NCI-H1105 (cell line): ENCODE measurements at regions not wholly inside any gene's neighbourhood (a gene's known extent, or its start where the extent isn't known, plus 50 kb on each side); places are given as distances from the start of the nearest gene placed in this dataset.
"Not testable (repeated sequence)": the region's sequence is repeated elsewhere in the genome, so short reads cannot be mapped to it uniquely, and the experiment has no call there.

Experiments used
- DNase-seq: peaks from one replicate; lab custom pipeline; 2025; lab: John Stamatoyannopoulos, UW

DNA sequence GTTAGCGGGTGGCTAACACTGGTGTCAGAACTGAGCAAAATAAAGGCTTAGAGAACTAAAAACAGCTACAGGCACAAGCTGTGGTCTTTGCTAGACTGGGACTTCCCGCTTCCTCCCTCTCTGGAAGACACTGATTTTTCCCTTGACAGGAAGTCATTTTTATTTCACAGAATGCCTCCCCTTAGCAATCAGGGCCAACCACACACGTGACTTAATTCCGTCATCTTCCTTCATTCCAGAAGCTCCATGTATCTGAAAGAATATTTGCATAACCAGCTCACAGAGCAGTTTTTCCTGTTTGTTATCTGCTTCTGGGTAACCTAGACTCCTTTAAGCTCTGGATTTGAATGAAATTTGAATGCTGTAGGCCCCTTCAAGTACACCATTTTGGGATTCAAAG is 327.5 kb upstream of the FRG1 start:
- DNase-seq = no peak

DNA sequence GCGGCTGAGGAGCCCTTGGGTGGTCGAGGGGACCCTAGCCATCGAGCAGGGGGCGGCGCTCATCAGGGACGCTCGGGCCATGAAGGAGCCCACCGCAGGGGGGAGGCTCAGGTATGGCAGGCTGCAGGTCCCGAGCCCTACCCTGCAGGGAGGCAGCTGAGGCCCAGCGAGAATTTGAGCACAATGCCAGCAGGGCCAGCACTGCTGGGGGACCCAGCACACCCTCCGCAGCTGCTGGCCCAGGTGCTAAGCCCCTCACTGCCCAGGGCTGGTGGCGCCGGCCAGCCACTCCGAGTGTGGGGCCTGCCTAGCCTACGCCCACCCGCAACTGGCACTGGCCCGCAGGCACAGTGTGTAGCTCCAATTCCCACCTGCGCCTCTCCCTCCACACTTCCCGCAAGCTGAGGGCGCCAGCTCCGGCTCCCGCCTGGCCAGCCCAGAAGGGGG is 325.4 kb upstream of the FRG1 start:
- no peak for DNase-seq

DNA sequence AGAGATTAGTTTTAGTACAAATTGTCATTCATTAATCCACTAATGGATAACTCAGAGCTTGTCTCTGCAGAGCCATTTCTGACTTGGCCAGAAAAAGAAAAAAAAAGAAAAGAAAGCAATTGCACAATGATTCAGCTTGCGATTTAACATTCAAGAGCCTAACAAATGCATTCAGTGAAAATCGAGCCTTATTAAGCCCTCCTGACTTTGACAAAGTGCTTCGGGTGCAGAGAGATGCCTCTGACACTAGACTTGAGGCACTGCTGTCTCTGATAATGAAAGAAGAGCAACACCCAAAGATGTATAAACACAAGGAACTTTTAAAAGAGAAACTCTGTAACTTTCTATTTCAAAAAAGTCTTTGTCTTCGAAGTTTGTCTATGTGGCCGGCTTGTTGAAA is 322.9 kb upstream of the FRG1 start:
- DNase-seq = not testable (repeated sequence)

- not testable (repeated sequence) for DNase-seq
Observed at GRCh38 chr4:189619441-189620250, 321.0 kb upstream of the FRG1 start.

- not testable (repeated sequence) for DNase-seq
Observed at GRCh38 chr4:189622574-189622973, 318.1 kb upstream of the FRG1 start.

- DNase-seq = not testable (repeated sequence)
Observed at GRCh38 chr4:189627041-189627440, 313.6 kb upstream of the FRG1 start.

DNA sequence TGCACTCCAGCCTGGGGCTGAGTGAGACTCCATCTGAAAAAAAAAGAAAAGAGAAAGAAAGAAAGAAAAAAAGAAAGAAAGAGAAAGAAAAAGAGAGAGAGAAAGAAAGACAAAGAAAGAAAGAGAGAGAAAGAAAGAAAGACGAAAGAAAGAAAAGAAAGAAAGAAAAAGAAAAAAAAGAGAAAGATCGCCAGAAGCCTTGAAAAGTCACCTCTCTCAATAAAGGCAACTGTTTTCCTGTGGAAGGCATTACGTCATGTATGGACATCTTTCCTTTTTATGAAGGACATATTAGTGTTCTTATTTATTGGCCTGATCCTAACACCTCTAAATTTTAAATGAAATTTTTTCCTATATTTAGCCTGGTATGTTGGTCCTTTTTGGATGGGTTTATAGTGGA is 310.9 kb upstream of the FRG1 start:
- not testable (repeated sequence) for DNase-seq

DNA sequence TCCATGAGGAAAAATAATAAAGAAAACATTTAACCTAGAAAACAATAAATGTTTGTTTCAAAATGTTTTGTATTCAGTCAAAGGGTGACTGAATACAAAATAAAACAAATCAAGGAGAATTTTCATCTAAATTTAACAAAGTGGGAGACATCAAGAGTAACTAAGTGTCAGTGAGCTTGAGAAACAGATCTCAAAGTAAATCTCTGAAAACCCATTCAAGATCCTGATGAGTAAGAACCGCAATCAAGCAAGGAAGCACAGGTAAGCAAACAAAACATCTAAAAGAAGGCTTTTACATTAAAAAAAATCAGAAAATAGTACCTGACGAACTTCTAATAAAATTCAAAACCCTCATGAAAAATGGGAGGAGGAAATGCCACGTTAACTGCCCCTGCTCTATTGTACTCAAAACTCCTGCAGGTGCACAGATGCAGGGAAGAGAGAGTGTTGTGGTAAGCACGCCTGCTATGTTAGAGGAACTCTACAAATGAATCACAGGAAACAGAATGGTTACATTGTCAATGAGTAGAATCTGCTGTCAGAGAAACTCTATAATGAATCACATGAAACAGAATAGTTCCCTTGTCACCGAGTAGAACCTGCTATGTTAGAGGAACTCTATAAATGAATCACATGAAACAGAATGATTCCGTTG is 309.6 kb upstream of the FRG1 start:
- not testable (repeated sequence) for DNase-seq

GRCh38 chr4:189631568-189631916 is 309.1 kb upstream of the FRG1 start:
- not testable (repeated sequence) for DNase-seq

DNA sequence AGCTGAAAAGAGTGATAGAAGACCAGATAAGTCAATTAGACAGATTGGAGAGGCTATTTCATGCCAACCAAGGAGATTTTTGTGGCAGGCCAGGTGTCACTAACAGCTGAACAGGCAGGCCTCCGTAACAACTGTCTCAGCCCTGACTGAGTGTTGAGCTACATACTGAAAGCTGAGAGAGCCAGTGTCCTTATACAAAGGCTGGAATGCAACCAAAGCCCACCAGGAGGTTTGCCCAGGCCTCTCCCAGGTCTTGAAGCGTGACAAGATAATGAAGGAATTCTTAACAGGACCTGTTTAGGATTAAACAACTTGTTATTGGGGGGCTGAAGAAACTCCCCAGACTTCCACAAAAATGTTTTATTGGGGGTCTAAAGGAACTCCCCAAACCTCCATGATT is 290.2 kb upstream of the FRG1 start:
- DNase-seq = not testable (repeated sequence)

GRCh38 chr4:189653130-189653653 is 287.5 kb upstream of the FRG1 start:
- not testable (repeated sequence) for DNase-seq

GRCh38 chr4:189653983-189654382 is 286.7 kb upstream of the FRG1 start:
- DNase-seq = not testable (repeated sequence)

- not testable (repeated sequence) for DNase-seq
Observed at GRCh38 chr4:189654396-189654795, 286.3 kb upstream of the FRG1 start.

- not testable (repeated sequence) for DNase-seq
Observed at GRCh38 chr4:189655817-189656216, 284.9 kb upstream of the FRG1 start.

- no peak for DNase-seq
Observed at GRCh38 chr4:189656641-189657040, 284.0 kb upstream of the FRG1 start.

- not testable (repeated sequence) for DNase-seq
Observed at GRCh38 chr4:189658259-189658658, 282.4 kb upstream of the FRG1 start.

- not testable (repeated sequence) for DNase-seq
Observed at GRCh38 chr4:189658831-189659230, 281.8 kb upstream of the FRG1 start.

GRCh38 chr4:189659287-189659686 is 281.4 kb upstream of the FRG1 start:
- DNase-seq = no peak

- no peak for DNase-seq
Observed at GRCh38 chr4:189660722-189661360, 279.8 kb upstream of the FRG1 start.

GRCh38 chr4:189664693-189665250 is 275.9 kb upstream of the FRG1 start:
- DNase-seq = no peak

GRCh38 chr4:189665712-189666305 is 274.9 kb upstream of the FRG1 start:
- not testable (repeated sequence) for DNase-seq

GRCh38 chr4:189667386-189667785 is 273.3 kb upstream of the FRG1 start:
- DNase-seq = not testable (repeated sequence)
